Stimulated activated effector memory CD8-positive, alpha-beta T cell treated with anti-CD3 and anti-CD28 coated beads, Interleukin-12 subunit alpha, Interleukin-12 subunit beta, amount 100 ng/mL, for 72 hours (primary cell): ENCODE measurements at regions not wholly inside any gene's neighbourhood (a gene's known extent, or its start where the extent isn't known, plus 50 kb on each side); places are given as distances from the start of the nearest gene placed in this dataset.

Experiments
- ATAC-seq: fragments of 150-1000 bp; cut with Tn5 transposase; 2 replicates; pipeline ENCODE4 v1.10.0; 2021
- DNase-seq, 2 donors: peaks; one replicate each; pipeline ENCODE4 v3.0.0; 2021 to 2022; ENCODE audit warnings: low spot score in 2 of 2
- H3K27ac Mint-ChIP-seq: one replicate; pipeline ENCODE4 v1.8.0; 2022; ENCODE audit warnings: mild to moderate bottlenecking, mixed read lengths
- H3K36me3 Mint-ChIP-seq: one replicate; pipeline ENCODE4 v1.8.0; 2022; ENCODE audit warnings: mild to moderate bottlenecking, mixed read lengths
- H3K4me1 Mint-ChIP-seq: one replicate; pipeline ENCODE4 v1.8.0; 2022; ENCODE audit warnings: mixed read lengths
- H3K4me3 Mint-ChIP-seq: one replicate; pipeline ENCODE4 v1.8.0; 2022; ENCODE audit warnings: mild to moderate bottlenecking, mixed read lengths
- H3K9me3 Mint-ChIP-seq: one replicate; pipeline ENCODE4 v1.8.0; 2022; ENCODE audit warnings: mixed read lengths

DNA sequence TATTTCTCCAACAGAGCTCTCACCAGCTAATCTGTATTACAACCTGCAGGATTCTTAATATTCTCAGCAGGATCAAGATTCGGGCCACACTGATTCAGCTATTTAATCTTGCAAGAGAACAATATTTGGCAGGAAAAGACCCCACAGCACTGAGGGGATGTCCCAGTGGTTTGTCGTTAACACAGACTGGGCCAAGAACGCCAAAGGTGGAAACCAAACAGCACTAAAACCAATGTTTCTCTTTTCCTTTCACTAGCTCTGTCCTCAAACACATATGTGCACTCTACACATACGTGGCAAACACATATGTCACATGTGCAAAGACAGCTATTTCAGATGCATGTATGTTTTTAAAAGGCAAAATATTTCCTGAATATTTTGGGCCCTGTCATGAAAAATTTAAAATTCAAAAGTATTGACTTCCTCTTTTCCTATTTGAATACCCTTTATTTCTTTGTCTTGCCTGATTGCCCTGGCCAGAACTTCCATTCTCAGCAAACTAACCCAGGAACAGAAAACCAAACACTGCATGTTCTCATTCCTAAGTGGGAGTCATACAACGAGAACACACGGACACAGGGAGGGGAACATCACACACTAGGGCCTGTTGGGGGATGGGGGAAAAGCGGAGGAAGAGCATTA is 51.7 kb upstream of the NEBL start:
- Mint-ChIP-seq H3K9me3 (peaks cover 5% of the 10 kb centered on the region), H3K4me1 (no peaks in the 10 kb centered on the region), H3K4me3 (no peak overlapping the region), H3K36me3 (no peaks in the 10 kb centered on the region), H3K27ac (no peak overlapping the region)
- ATAC-seq (no peak), DNase-seq (no peak)
